HG02938 (cell line): ENCODE measurements at regions not wholly inside any gene's neighbourhood (a gene's known extent, or its start where the extent isn't known, plus 50 kb on each side); places are given as distances from the start of the nearest gene placed in this dataset.

Experiments
- ATAC-seq: cut with Tn5 transposase; IDR thresholded peaks from one replicate; pipeline ENCODE4 v1.9.1; 2021; ENCODE audit warnings: mild to moderate bottlenecking, moderate library complexity; ENCODE audit not compliant: unreplicated experiment

- ATAC-seq: no peak
Observed at GRCh38 chr5:53825016-53825415, 264.6 kb downstream of the NDUFS4 start.

GRCh38 chr5:53825926-53826325 lies 265.5 kb downstream of the NDUFS4 start:
- ATAC-seq: no peak

GRCh38 chr5:53826504-53826903 lies 266.1 kb downstream of the NDUFS4 start:
- no peak for ATAC-seq

GRCh38 chr5:53827211-53827651 lies 266.8 kb downstream of the NDUFS4 start:
- ATAC-seq: no peak

- ATAC-seq: no peak
Observed at GRCh38 chr5:53831496-53831895, 271.1 kb downstream of the NDUFS4 start.
